Mucosa of descending colon (tissue), 3 donors: ENCODE measurements at regions not wholly inside any gene's neighbourhood (a gene's known extent, or its start where the extent isn't known, plus 50 kb on each side); places are given as distances from the start of the nearest gene placed in this dataset.

Source experiments
- ATAC-seq: fragments of 200-7000 bp; cut with Tn5 transposase; one replicate; pipeline ENCODE4 v1.9.1; 2020; ENCODE audit warnings: mild to moderate bottlenecking, moderate library complexity
- DNase-seq, 3 donors: peaks; one replicate each; pipeline ENCODE4 v3.0.0-alpha.2; 2020
- H3K36me3 ChIP-seq: fragments of 200-600 bp; one replicate; pipeline ENCODE4 v1.8.0; 2021; ENCODE audit warnings: low read depth, mild to moderate bottlenecking
- H3K4me1 ChIP-seq: fragments of 200-600 bp; one replicate; pipeline ENCODE4 v1.8.0; 2021; ENCODE audit warnings: low read depth, mild to moderate bottlenecking
- H3K4me3 ChIP-seq: fragments of 200-600 bp; one replicate; pipeline ENCODE4 v1.8.0; 2021; ENCODE audit warnings: mild to moderate bottlenecking
- H3K9me3 ChIP-seq: fragments of 200-600 bp; one replicate; pipeline ENCODE4 v1.8.0; 2021; ENCODE audit warnings: mild to moderate bottlenecking
- CTCF ChIP-seq: fragments of 200-600 bp; IDR thresholded peaks from one replicate; pipeline ENCODE4 v1.8.0; 2022; ENCODE audit warnings: antibody characterized with exemption, mild to moderate bottlenecking
- intact Hi-C, 2 donors: fragments of 100-400 bp; cut with DNase I in 1 of 2; cut with micrococcal nuclease in 1 of 2; formaldehyde crosslinking; loops; one replicate each; pipeline versions ENCODE4 v1.11.0 to v1.11.1; 2022; cut with DNase I, micrococcal nuclease
- donor health status: DM: no; HTN: no; CAD: no; lungs with moderate emphysema.
- donor health status: DM: no; HTN: no; CAD: no.
- donor health status: DM: no; HTN: yes; CAD: no.

GRCh38 chr7:68512466-68512865 is 1085.8 kb upstream of the AUTS2 start:
- intact Hi-C loops = no loop called here
- ATAC-seq (no peak), DNase-seq (no peak)
- Histone ChIP-seq H3K9me3 (peaks cover 31% of the 10 kb centered on the region), H3K4me3 (no peak overlapping the region), H3K36me3 (no peaks in the 10 kb centered on the region), H3K4me1 (no peaks in the 10 kb centered on the region)
- no peak for TF ChIP-seq CTCF

GRCh38 chr7:68518060-68518459 is 1080.2 kb upstream of the AUTS2 start:
- Histone ChIP-seq H3K4me3 (no peak overlapping the region), H3K4me1 (no peaks in the 10 kb centered on the region), H3K9me3 (peaks cover 20% of the 10 kb centered on the region), H3K36me3 (no peaks in the 10 kb centered on the region)
- intact Hi-C loops = no loop called here
- no peak for TF ChIP-seq CTCF
- DNase-seq (no peak), ATAC-seq (no peak)

- intact Hi-C loops = no loop called here
- no peaks in the 10 kb centered on the region for H3K36me3 ChIP-seq
- ATAC-seq (no peak), DNase-seq (no peak)
- H3K4me1 ChIP-seq = no peaks in the 10 kb centered on the region
- peaks cover 24% of the 10 kb centered on the region for H3K9me3 ChIP-seq
- TF ChIP-seq CTCF = no peak
- no peak overlapping the region for H3K4me3 ChIP-seq
These were observed 1074.1 kb upstream of the AUTS2 start for GRCh38 chr7:68524126-68524525.

- no peak for ATAC-seq
- no peak for TF ChIP-seq CTCF
- Histone ChIP-seq H3K36me3 (no peaks in the 10 kb centered on the region), H3K9me3 (peaks cover 20% of the 10 kb centered on the region), H3K4me1 (no peaks in the 10 kb centered on the region), H3K4me3 (no peak overlapping the region)
- DNase-seq = no peak
- intact Hi-C loops = no loop called here
These were observed 1069.1 kb upstream of the AUTS2 start for GRCh38 chr7:68529221-68529620.

- no peak overlapping the region for H3K4me3 ChIP-seq
- no peak for ATAC-seq
- H3K4me1 ChIP-seq = no peaks in the 10 kb centered on the region
- TF ChIP-seq CTCF = no peak
- H3K36me3 ChIP-seq = no peaks in the 10 kb centered on the region
- intact Hi-C loops = no loop called here
- DNase-seq = no peak
- H3K9me3 ChIP-seq = peaks cover 19% of the 10 kb centered on the region
These were observed 1063.0 kb upstream of the AUTS2 start for GRCh38 chr7:68535266-68535665.

GRCh38 chr7:68537051-68537773 is 1061.1 kb upstream of the AUTS2 start:
- H3K4me1 ChIP-seq = no peaks in the 10 kb centered on the region
- H3K9me3 ChIP-seq = peaks cover 16% of the 10 kb centered on the region
- ATAC-seq (no peak), DNase-seq (no peak)
- no peak overlapping the region for H3K4me3 ChIP-seq
- no peak for TF ChIP-seq CTCF
- no peaks in the 10 kb centered on the region for H3K36me3 ChIP-seq
- intact Hi-C loops = no loop called here
